GM10266 (cell line): ENCODE measurements at regions not wholly inside any gene's neighbourhood (a gene's known extent, or its start where the extent isn't known, plus 50 kb on each side); places are given as distances from the start of the nearest gene placed in this dataset.
"Not testable (repeated sequence)": the region's sequence is repeated elsewhere in the genome, so short reads cannot be mapped to it uniquely, and the experiment has no call there.

Experiments used
- DNase-seq: peaks from one replicate; pipeline ENCODE4 v3.0.0; 2012; ENCODE audit errors: extremely low spot score
- TF ChIP-seq, protein P1 (sequence below): IDR thresholded peaks from 2 replicates; pipeline ENCODE4 v1.5.1; 2012; ENCODE audit warnings: mild to moderate bottlenecking, low read depth; ENCODE audit not compliant: control insufficient read depth, insufficient read depth; ENCODE audit errors: missing control alignments

DNA sequence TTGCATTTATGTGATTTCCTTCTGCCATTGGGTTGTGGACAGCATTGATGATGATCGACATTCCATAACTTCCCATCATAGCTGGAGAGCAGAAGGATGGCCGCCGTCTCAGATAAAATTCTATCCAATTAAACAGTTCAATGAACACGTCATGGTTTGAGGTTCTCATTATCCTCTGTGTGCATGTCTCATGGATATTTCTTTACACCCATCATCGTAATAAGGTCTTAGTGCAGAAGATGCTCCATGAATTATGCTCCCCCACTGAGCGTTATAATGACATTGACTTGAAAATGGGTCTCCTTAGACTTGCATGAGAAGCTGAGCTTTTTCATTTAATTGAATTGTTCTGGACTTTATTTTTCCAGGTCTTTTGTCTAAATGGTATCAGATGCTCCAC is 92.1 kb downstream of the TRIM42 start:
- DNase-seq, result no peak
- TF ChIP-seq, protein P1, sequence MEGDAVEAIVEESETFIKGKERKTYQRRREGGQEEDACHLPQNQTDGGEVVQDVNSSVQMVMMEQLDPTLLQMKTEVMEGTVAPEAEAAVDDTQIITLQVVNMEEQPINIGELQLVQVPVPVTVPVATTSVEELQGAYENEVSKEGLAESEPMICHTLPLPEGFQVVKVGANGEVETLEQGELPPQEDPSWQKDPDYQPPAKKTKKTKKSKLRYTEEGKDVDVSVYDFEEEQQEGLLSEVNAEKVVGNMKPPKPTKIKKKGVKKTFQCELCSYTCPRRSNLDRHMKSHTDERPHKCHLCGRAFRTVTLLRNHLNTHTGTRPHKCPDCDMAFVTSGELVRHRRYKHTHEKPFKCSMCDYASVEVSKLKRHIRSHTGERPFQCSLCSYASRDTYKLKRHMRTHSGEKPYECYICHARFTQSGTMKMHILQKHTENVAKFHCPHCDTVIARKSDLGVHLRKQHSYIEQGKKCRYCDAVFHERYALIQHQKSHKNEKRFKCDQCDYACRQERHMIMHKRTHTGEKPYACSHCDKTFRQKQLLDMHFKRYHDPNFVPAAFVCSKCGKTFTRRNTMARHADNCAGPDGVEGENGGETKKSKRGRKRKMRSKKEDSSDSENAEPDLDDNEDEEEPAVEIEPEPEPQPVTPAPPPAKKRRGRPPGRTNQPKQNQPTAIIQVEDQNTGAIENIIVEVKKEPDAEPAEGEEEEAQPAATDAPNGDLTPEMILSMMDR, result no peak

DNA sequence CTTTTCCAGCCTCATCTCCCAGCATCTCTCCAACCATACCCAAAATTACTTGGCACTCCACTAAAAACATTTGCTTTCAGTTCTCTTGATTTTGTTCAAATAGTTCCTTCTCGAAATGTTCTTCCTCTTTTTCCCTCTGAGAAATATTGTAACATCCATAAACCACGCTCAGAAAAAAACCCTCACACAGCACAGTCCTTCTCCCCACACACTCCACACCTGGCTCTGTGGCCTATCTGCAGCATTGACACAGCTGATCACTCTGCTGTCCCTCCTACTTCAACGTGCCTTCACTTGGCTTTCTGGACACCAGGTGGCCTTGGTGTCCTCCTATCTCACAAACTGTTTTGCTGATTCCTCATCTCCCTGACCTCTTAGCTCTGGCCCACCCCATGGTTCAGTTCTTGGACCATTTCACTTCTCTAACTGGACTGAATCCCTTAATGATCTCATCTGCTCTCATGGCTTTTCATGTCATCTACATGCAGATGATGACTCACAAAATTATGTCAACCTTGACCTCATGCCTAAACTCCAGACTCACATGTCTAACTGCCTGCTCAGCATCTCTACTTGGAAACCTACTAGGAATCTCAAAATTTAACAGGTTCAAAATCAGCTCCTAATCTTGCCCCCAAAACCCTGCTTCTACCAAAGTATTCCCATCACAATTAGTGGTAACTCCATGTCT is 93.3 kb downstream of the TRIM42 start:
- TF ChIP-seq, protein P1, result no peak
- DNase-seq, result no peak

DNA sequence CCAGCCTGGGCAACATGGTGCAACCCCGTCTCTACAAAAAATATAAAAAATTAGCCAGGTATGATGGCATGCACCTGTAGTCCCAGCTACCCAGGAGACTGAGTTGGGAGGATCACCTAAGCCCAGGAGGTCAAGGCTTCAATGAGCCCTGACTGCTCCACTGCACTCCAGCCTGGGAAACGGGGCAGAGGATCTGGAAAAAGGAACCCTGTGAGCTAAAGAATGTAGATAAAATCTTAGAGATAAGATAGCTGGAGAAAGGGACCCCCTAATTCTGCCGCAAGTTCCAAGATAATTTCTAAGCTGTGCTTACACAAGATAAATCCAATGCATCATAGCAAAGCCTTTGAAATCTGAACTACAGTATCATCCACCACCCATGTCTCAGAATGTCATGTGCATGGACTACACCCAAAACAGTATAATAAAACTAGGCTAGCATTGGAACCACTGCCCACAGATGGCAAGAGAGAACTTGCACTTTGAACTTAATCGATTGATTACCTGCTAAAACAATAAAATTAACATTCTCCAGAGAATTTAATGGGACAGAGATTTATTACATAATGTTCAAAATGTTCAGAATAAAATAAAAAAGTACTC is 99.9 kb downstream of the TRIM42 start:
- TF ChIP-seq, protein P1, result no peak
- no peak for DNase-seq

DNA sequence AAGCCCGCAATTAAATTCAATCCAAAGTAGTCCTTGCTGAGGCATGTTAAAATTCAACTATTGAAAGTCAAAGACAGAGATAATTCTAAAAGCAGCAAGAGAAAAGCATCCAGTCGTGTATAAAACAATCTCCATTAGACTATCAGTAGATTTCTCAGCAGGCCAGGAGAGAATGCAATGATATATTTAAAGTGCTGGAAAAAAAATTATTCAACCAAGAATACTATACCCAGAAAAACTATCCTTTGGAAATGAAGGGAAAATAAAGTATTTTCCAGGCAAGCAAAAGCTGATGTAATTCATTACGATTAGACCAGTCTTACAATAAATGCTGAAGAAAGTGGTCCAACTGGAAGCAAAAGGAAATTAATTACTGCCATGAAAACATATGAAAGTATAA is 113.5 kb downstream of the TRIM42 start:
- TF ChIP-seq, protein P1, result no peak
- no peak for DNase-seq

DNA sequence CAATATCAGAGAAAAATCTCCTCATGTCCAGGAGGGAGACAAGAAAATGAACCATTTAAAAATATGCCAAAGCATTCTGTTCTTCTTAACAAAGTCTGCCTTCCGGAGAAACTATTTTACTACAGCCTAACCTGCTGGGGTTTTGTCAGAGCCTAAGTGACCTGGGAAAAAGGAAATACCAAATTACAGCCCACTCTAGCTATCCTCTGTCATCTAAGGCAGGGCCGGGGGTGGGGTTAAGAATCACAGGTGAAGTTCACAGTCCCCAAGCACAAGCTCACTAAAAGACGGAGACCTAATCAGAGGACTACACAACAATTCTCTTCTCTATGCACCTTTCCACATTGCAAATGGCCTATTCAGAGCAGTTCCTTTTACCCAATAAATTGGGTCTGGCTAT is 116.6 kb downstream of the TRIM42 start:
- TF ChIP-seq, protein P1, result no peak
- no peak for DNase-seq

DNA sequence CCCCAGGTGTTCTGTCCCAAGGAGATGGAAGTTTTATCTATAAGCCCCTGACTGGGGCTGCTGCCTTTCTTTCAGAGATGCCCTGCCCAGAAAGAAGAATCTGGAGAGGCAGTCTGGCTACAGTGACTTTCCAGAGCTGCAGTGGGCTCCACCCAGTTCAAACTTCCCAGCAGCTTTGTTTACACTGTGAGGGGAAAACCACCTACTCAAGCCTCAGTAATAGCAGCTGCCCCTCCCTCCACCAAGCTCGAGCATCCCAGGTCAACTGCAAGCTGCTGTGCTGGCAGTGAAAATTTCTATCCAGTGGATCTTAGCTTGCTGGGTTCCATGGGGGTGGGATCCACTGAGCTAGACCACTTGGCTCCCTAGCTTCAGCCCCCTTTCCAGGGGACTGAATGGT is 125.0 kb downstream of the TRIM42 start:
- not testable (repeated sequence) for DNase-seq

DNA sequence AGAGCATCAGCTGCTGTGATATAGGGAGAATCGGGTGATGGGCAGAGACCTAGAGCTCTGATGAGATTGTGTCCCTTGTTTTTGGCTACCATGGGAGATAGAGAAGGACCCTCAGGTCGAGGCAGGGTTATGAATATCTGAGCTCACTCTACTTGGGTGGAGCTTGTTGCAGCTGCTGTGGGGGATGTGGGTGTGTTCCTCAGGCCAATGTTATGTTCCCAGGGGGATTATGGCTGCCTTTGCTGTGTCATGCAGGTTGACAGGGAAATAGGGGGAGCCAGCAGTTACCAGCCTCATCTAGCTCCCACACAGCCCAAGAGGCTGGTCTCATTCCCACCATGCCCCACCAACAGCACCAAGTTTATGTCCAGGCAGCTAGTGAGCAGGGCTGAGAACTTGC is 131.5 kb downstream of the TRIM42 start:
- no peak for DNase-seq

More for the DNA sequence above, 131.5 kb downstream of the TRIM42 start:
- TF ChIP-seq, protein P1, result no peak
